WTC11 (cell line): ENCODE measurements at regions not wholly inside any gene's neighbourhood (a gene's known extent, or its start where the extent isn't known, plus 50 kb on each side); places are given as distances from the start of the nearest gene placed in this dataset.

Source experiments
- ATAC-seq: fragments of 200-7000 bp; cut with Tn5 transposase; 2 replicates; pipeline ENCODE4 v1.10.0; 2021; ENCODE audit warnings: mild to moderate bottlenecking, moderate library complexity
- CTCF ChIA-PET: fragments of 300-600 bp; sonication (Branson Sonifier 250); formaldehyde crosslinking; loops from one replicate; lab custom pipeline; 2021; ENCODE audit warnings: antibody characterized with exemption; lab: Charles Lee
- POLR2A ChIA-PET: fragments of 350-600 bp; sonication (Branson Sonifier 250); formaldehyde crosslinking; loops from one replicate; lab custom pipeline; 2021; ENCODE audit warnings: antibody characterized with exemption; lab: Charles Lee
- DNase-seq: peaks from one replicate; pipeline ENCODE4 v3.0.0; 2021; ENCODE audit warnings: low spot score
- H3K27ac Mint-ChIP-seq: 2 replicates; pipeline ENCODE4 v1.8.0; 2021; ENCODE audit warnings: mixed read lengths
- H3K27me3 Mint-ChIP-seq: 2 replicates; pipeline ENCODE4 v1.8.0; 2021; ENCODE audit warnings: low read depth, mild to moderate bottlenecking, moderate library complexity, mixed read lengths
- H3K36me3 Mint-ChIP-seq: 2 replicates; pipeline ENCODE4 v1.8.0; 2021; ENCODE audit warnings: mixed read lengths
- H3K4me1 Mint-ChIP-seq: 2 replicates; pipeline ENCODE4 v1.8.0; 2022; ENCODE audit warnings: mixed read lengths
- H3K4me3 Mint-ChIP-seq: 2 replicates; pipeline ENCODE4 v1.8.0; 2021; ENCODE audit warnings: mild to moderate bottlenecking, moderate library complexity, mixed read lengths
- H3K9me3 Mint-ChIP-seq: 2 replicates; pipeline ENCODE4 v1.8.0; 2021; ENCODE audit warnings: mixed read lengths
- ATF2 ChIP-seq: sonication (generic); formaldehyde crosslinking; IDR thresholded peaks from 2 replicates; pipeline ENCODE4 v1.8.1; 2022; ENCODE audit warnings: low read depth, missing genetic modification reagents, borderline replicate concordance
- ELF4 ChIP-seq: sonication (generic); formaldehyde crosslinking; IDR thresholded peaks from 2 replicates; pipeline ENCODE4 v1.8.1; 2022; ENCODE audit warnings: low read depth, mild to moderate bottlenecking, moderate library complexity, missing genetic modification reagents
- FOXP4 ChIP-seq: sonication (generic); formaldehyde crosslinking; IDR thresholded peaks from 2 replicates; pipeline ENCODE4 v1.8.0; 2022; ENCODE audit warnings: mild to moderate bottlenecking, missing genetic modification reagents
- GRHL2 ChIP-seq: fragments of 250-450 bp; sonication (Bioruptor Pico); IDR thresholded peaks from 2 replicates; pipeline ENCODE4 v1.8.0; 2022; ENCODE audit warnings: mild to moderate bottlenecking, moderate library complexity; ENCODE audit not compliant: insufficient replicate concordance, severe bottlenecking
- GTF2I ChIP-seq: fragments of 250-450 bp; sonication (Bioruptor Pico); conservative IDR thresholded peaks from 2 replicates; pipeline ENCODE4 v1.4.0; 2021; ENCODE audit warnings: mild to moderate bottlenecking
- NFYB ChIP-seq: sonication (generic); formaldehyde crosslinking; conservative IDR thresholded peaks from 2 replicates; pipeline ENCODE4 v1.8.0; 2022; ENCODE audit warnings: low read depth, missing genetic modification reagents
- NR2C2 ChIP-seq: sonication (generic); formaldehyde crosslinking; IDR thresholded peaks from 2 replicates; pipeline ENCODE4 v1.8.0; 2022; ENCODE audit warnings: mild to moderate bottlenecking, missing genetic modification reagents
- TEAD4 ChIP-seq: sonication (generic); formaldehyde crosslinking; IDR thresholded peaks from 2 replicates; pipeline ENCODE4 v1.8.0; 2022; ENCODE audit warnings: mild to moderate bottlenecking, missing genetic modification reagents
- ZNF219 ChIP-seq: sonication (generic); formaldehyde crosslinking; IDR thresholded peaks from 2 replicates; pipeline ENCODE4 v1.8.0; 2023; ENCODE audit warnings: missing genetic modification reagents, mild to moderate bottlenecking, borderline replicate concordance
- ZNF232 ChIP-seq: sonication (generic); formaldehyde crosslinking; IDR thresholded peaks from 2 replicates; pipeline ENCODE4 v1.8.0; 2022; ENCODE audit warnings: mild to moderate bottlenecking, missing genetic modification reagents
- ZNF425 ChIP-seq: fragments of 250-450 bp; sonication (Bioruptor Pico); conservative IDR thresholded peaks from 2 replicates; pipeline ENCODE4 v1.9.0; 2021; ENCODE audit warnings: mild to moderate bottlenecking
- ZNF671 ChIP-seq: fragments of 250-450 bp; sonication (Bioruptor Pico); IDR thresholded peaks from 2 replicates; pipeline ENCODE4 v1.8.0; 2021; ENCODE audit warnings: mild to moderate bottlenecking
- ZSCAN18 ChIP-seq: fragments of 250-450 bp; sonication (Bioruptor Pico); IDR thresholded peaks from 2 replicates; pipeline ENCODE4 v2.1.2; 2022; ENCODE audit warnings: mild to moderate bottlenecking, moderate library complexity
- TF ChIP-seq, protein P1 (sequence below): fragments of 250-450 bp; sonication (Bioruptor Pico); IDR thresholded peaks from 2 replicates; pipeline ENCODE4 v1.9.0; 2021; ENCODE audit warnings: mild to moderate bottlenecking, borderline replicate concordance
- TF ChIP-seq, protein P2 (sequence below): sonication (generic); formaldehyde crosslinking; IDR thresholded peaks from 2 replicates; pipeline ENCODE4 v1.8.1; 2023; ENCODE audit warnings: mild to moderate bottlenecking, missing genetic modification reagents
- TF ChIP-seq, protein P3 (sequence below): sonication (generic); formaldehyde crosslinking; IDR thresholded peaks from 2 replicates; pipeline ENCODE4 v1.8.1; 2022; ENCODE audit warnings: low read depth, mild to moderate bottlenecking, moderate library complexity, missing genetic modification reagents, borderline replicate concordance
- TF ChIP-seq, protein P4 (sequence below): sonication (generic); formaldehyde crosslinking; IDR thresholded peaks from 2 replicates; pipeline ENCODE4 v1.8.0; 2022; ENCODE audit warnings: mild to moderate bottlenecking, missing genetic modification reagents

DNA sequence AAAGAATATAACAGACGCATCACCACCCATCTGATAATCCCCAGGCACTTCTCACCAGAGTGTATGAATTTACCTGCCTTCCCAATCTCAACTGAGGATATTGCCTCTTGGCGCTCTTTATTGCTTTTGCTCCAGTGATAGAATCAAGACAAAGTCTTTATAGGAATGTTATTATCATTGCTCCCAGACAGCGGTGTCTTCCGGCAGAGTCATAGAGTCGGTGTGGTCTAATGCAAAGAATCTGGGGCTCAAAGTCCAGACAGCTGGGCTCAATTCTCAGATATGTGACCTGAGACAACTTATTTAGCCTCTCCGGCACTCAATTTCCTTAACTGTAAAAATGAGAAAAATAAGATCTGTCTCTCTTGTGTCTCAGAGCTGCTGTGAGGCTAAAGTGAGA, 106.1 kb upstream of the PAK3 start:
- Mint-ChIP-seq H3K4me1 (peaks cover 13% of the 10 kb centered on the region), H3K27me3 (no peaks in the 10 kb centered on the region), H3K27ac (peak overlapping the region; percentile 42; the same call in 1 of the 2 replicates), H3K9me3 (no peaks in the 10 kb centered on the region), H3K4me3 (no peak overlapping the region), H3K36me3 (no peaks in the 10 kb centered on the region)
- ATAC-seq, result no peak
- CTCF ChIA-PET, result interaction anchor here (0.9 to 2.2 kb wide), 3 partner anchors 107 to 136 kb away, joined by 4 to 9 read pairs (median 6); no protein-coding TSS in a partner anchor
- POLR2A ChIA-PET, result no interaction called here
- TF ChIP-seq, protein P1, sequence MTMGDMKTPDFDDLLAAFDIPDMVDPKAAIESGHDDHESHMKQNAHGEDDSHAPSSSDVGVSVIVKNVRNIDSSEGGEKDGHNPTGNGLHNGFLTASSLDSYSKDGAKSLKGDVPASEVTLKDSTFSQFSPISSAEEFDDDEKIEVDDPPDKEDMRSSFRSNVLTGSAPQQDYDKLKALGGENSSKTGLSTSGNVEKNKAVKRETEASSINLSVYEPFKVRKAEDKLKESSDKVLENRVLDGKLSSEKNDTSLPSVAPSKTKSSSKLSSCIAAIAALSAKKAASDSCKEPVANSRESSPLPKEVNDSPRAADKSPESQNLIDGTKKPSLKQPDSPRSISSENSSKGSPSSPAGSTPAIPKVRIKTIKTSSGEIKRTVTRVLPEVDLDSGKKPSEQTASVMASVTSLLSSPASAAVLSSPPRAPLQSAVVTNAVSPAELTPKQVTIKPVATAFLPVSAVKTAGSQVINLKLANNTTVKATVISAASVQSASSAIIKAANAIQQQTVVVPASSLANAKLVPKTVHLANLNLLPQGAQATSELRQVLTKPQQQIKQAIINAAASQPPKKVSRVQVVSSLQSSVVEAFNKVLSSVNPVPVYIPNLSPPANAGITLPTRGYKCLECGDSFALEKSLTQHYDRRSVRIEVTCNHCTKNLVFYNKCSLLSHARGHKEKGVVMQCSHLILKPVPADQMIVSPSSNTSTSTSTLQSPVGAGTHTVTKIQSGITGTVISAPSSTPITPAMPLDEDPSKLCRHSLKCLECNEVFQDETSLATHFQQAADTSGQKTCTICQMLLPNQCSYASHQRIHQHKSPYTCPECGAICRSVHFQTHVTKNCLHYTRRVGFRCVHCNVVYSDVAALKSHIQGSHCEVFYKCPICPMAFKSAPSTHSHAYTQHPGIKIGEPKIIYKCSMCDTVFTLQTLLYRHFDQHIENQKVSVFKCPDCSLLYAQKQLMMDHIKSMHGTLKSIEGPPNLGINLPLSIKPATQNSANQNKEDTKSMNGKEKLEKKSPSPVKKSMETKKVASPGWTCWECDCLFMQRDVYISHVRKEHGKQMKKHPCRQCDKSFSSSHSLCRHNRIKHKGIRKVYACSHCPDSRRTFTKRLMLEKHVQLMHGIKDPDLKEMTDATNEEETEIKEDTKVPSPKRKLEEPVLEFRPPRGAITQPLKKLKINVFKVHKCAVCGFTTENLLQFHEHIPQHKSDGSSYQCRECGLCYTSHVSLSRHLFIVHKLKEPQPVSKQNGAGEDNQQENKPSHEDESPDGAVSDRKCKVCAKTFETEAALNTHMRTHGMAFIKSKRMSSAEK (CRISPR knock-in tag), result no peak
- TF ChIP-seq FOXP4, result no peak
- TF ChIP-seq ATF2, result no peak
- TF ChIP-seq NFYB (CRISPR knock-in tag), result no peak
- TF ChIP-seq ZNF232, result no peak
- TF ChIP-seq, protein P2, sequence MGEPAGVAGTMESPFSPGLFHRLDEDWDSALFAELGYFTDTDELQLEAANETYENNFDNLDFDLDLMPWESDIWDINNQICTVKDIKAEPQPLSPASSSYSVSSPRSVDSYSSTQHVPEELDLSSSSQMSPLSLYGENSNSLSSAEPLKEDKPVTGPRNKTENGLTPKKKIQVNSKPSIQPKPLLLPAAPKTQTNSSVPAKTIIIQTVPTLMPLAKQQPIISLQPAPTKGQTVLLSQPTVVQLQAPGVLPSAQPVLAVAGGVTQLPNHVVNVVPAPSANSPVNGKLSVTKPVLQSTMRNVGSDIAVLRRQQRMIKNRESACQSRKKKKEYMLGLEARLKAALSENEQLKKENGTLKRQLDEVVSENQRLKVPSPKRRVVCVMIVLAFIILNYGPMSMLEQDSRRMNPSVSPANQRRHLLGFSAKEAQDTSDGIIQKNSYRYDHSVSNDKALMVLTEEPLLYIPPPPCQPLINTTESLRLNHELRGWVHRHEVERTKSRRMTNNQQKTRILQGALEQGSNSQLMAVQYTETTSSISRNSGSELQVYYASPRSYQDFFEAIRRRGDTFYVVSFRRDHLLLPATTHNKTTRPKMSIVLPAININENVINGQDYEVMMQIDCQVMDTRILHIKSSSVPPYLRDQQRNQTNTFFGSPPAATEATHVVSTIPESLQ, result no peak
- no peak for TF ChIP-seq ELF4 (CRISPR knock-in tag)
- TF ChIP-seq, protein P3, sequence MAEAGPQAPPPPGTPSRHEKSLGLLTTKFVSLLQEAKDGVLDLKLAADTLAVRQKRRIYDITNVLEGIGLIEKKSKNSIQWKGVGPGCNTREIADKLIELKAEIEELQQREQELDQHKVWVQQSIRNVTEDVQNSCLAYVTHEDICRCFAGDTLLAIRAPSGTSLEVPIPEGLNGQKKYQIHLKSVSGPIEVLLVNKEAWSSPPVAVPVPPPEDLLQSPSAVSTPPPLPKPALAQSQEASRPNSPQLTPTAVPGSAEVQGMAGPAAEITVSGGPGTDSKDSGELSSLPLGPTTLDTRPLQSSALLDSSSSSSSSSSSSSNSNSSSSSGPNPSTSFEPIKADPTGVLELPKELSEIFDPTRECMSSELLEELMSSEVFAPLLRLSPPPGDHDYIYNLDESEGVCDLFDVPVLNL, result no peak
- TF ChIP-seq GRHL2, result no peak
- TF ChIP-seq, protein P4, sequence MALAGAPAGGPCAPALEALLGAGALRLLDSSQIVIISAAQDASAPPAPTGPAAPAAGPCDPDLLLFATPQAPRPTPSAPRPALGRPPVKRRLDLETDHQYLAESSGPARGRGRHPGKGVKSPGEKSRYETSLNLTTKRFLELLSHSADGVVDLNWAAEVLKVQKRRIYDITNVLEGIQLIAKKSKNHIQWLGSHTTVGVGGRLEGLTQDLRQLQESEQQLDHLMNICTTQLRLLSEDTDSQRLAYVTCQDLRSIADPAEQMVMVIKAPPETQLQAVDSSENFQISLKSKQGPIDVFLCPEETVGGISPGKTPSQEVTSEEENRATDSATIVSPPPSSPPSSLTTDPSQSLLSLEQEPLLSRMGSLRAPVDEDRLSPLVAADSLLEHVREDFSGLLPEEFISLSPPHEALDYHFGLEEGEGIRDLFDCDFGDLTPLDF, result no peak
- TF ChIP-seq GTF2I (CRISPR knock-in tag), result no peak
- no peak for TF ChIP-seq NR2C2 (CRISPR knock-in tag)
- TF ChIP-seq ZNF671, result no peak
- TF ChIP-seq TEAD4 (CRISPR knock-in tag), result no peak
- no peak for DNase-seq

GRCh38 chrX:110989447-110989846, 106.5 kb upstream of the PAK3 start:
- H3K4me3 Mint-ChIP-seq, result no peak overlapping the region
- ChIA-PET POLR2A (no interaction called here), CTCF (interaction anchor here (0.9 to 2.2 kb wide), 3 partner anchors 108 to 136 kb away, joined by 4 to 9 read pairs (median 6); no protein-coding TSS in a partner anchor)
- H3K4me1 Mint-ChIP-seq, result peaks cover 15% of the 10 kb centered on the region
- DNase-seq, result no peak
- no peak overlapping the region for H3K27ac Mint-ChIP-seq
- no peaks in the 10 kb centered on the region for H3K27me3 Mint-ChIP-seq
- no peaks in the 10 kb centered on the region for H3K9me3 Mint-ChIP-seq
- no peak for ATAC-seq
- H3K36me3 Mint-ChIP-seq, result no peaks in the 10 kb centered on the region
- no peak for TF ChIP-seq ZNF219 (CRISPR knock-in tag)
- no peak for TF ChIP-seq ATF2
- TF ChIP-seq ZSCAN18 (CRISPR knock-in tag), result no peak
- TF ChIP-seq ZNF425 (CRISPR knock-in tag), result no peak
